GM13976 (cell line): ENCODE measurements at regions not wholly inside any gene's neighbourhood (a gene's known extent, or its start where the extent isn't known, plus 50 kb on each side); places are given as distances from the start of the nearest gene placed in this dataset.

Source experiments
- DNase-seq: peaks from one replicate; pipeline ENCODE4 v3.0.0; 2012; ENCODE audit warnings: low spot score
- in situ Hi-C: fragments of 300-500 bp; cut with MboI; formaldehyde crosslinking; loops from one replicate; pipeline ENCODE4 v1.12.0; 2022; ENCODE audit warnings: low sequenced_read_pairs, mixed read lengths, inconsistent platforms; ENCODE audit not compliant: unreplicated experiment
- TF ChIP-seq, protein P1 (sequence below): IDR thresholded peaks from 2 replicates; pipeline ENCODE4 v1.5.1; 2012; ENCODE audit warnings: borderline replicate concordance, mild to moderate bottlenecking; ENCODE audit not compliant: insufficient read depth; ENCODE audit errors: extremely low read depth, missing control alignments, control extremely low read depth

DNA sequence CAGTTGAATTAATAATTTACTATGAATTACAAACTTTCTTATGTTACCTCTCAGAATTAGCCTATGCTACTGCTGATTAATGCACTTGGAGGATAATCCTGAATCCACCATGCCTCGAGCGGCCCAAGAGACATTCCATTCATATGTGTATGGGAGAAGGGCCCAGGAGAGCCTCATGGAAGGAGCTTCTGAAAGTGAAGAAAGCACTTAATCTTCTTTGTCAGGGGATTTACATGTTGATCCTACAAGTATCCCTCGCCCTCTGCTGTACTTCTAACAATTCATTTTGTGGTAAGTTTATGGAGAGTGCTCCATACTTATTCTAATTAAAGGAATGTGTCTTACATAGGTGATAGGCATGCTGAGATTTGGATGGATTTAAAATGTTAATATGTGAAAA lies 1189.1 kb upstream of the NXPH2 start:
- no peak for DNase-seq
- in situ Hi-C loops: no loop called here
- TF ChIP-seq, protein P1, sequence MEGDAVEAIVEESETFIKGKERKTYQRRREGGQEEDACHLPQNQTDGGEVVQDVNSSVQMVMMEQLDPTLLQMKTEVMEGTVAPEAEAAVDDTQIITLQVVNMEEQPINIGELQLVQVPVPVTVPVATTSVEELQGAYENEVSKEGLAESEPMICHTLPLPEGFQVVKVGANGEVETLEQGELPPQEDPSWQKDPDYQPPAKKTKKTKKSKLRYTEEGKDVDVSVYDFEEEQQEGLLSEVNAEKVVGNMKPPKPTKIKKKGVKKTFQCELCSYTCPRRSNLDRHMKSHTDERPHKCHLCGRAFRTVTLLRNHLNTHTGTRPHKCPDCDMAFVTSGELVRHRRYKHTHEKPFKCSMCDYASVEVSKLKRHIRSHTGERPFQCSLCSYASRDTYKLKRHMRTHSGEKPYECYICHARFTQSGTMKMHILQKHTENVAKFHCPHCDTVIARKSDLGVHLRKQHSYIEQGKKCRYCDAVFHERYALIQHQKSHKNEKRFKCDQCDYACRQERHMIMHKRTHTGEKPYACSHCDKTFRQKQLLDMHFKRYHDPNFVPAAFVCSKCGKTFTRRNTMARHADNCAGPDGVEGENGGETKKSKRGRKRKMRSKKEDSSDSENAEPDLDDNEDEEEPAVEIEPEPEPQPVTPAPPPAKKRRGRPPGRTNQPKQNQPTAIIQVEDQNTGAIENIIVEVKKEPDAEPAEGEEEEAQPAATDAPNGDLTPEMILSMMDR: no peak

GRCh38 chr2:139968588-139968987 lies 1188.4 kb upstream of the NXPH2 start:
- in situ Hi-C loops: no loop called here
- TF ChIP-seq, protein P1: no peak
- DNase-seq: no peak

- in situ Hi-C loops: no loop called here
- TF ChIP-seq, protein P1: no peak
- no peak for DNase-seq
Observed at GRCh38 chr2:139967665-139968064, 1187.5 kb upstream of the NXPH2 start.

DNA sequence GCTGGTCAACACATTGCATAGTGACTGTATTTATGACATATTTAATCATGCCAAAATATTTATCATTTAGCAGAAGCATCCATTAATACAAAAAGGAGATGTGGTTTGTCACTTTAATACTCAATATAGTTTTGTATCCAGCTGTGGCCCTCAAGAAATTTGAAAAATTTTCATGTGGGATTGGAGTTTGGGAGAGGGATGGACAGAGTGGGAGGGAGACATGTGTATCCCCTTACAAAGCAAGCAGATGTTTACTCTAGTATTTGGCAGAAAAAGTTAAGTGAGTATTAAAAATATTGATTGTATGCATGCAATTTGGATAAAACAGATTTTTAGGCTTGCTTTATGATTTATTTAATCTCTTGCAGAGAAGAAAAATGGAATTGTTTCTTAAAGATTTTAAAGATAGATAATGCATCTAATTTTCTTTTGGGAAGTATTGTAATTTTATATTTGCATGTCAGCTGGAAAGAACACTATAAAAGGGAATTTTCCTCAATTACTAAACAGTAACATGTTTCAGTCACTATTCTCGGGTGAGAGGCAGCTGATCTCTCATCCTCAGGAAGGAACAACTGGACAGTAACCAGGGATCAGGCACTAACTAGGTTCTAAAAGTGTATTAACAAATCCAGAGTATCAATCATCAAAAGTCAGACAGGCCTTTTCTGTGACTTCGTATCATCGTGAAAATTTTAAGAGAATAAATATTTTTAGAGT lies 1184.7 kb upstream of the NXPH2 start:
- in situ Hi-C loops: no loop called here
- TF ChIP-seq, protein P1: no peak
- DNase-seq: no peak

DNA sequence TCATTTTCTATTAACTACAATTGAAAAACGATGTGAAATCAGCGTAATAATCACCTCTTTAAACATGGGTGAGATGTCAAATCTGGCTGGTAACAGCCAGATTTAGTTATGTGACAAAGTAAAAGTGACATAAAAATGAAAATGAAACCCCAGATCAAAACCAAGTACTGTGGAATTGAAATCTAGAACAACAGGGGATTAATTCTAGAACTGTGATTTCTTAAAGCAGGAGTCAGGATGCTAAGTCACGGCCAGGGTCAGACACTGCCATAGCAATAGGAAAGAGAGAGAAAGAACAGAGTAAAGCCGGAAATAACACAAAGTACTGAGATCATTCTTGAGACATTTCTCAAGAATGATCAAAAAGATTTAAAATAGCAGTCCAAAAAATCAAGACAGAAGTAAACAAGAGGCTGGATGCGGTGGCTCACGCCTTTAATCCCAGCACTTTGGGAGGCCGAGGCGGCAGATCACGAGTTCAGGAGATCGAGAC lies 1183.7 kb upstream of the NXPH2 start:
- TF ChIP-seq, protein P1: no peak
- in situ Hi-C loops: no loop called here
- DNase-seq: no peak

- no peak for DNase-seq
- TF ChIP-seq, protein P1: no peak
- in situ Hi-C loops: no loop called here
Observed at GRCh38 chr2:139949242-139949972, 1169.2 kb upstream of the NXPH2 start.

DNA sequence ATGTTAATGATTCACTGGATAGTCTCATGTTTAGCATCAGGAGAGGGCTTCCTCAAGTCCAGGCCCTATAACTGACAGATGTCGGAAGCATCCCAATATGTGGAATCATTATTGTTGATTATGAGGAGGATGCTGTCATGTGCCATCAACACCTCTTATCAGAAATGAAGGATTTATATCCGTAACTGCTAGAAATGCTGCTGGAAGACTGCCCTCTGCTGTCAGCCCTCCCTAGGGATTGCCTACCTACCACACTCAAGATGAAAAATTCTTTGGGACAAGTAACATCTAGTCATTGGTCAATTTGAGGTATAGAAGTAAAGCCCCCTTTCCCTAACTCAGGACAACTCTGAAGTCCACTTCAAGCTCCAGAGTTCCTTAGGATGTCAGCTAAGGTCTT lies 1166.5 kb upstream of the NXPH2 start:
- TF ChIP-seq, protein P1: no peak
- in situ Hi-C loops: no loop called here
- no peak for DNase-seq
